ENCODE measurements at regions not wholly inside any gene's neighbourhood (a gene's known extent, or its start where the extent isn't known, plus 50 kb on each side); places are given as distances from the start of the nearest gene placed in this dataset.
A peak's percentile ranks its signal among the peaks of the same experiment; 100 is the strongest.

DNA sequence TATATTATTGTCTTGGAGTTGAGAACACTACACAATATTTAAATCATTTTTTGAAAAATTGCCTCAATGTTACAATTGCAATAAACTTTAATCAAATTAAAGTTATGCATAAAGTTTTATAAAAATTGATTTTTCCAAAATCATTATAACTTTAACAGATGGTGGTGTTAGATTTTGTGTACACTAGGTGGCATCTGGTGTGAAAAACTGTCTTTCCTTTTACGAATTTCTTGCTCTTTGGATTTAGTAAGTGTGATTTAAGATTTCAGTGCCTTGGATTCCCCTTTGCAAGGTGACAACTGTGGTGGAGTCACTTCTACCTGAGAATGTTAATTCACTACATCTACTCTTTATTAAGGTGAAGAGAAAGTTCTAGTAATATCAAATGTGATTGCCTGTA, 91.6 kb downstream of the AREG start:
- no TSS peak for BruUV-seq (replicated peaks)
- Histone ChIP-seq H3K4me2 (ENCODE audit: low read depth, low read length) (no peak overlapping the region), H2AFZ (ENCODE audit: low read length) (no peak overlapping the region), H3K36me3 (replicated peaks in 1 of 2; ENCODE audit: control insufficient read depth in 1 of 2, insufficient read depth in 2 of 2, low read length in 2 of 2) (no peaks in the 10 kb centered on the region), H3K9ac (ENCODE audit: insufficient read depth, low read depth, low read length) (no peak overlapping the region), H3K4me3 (replicated peaks in 1 of 3; ENCODE audit: insufficient read depth in 1 of 3, low read depth in 2 of 3, low read length in 3 of 3) (no peak overlapping the region), H3K27me3 (ENCODE audit: control insufficient read depth in 1 of 2, insufficient read depth in 2 of 2, low read length in 2 of 2) (no peaks in the 10 kb centered on the region), H3K79me2 (ENCODE audit: insufficient read depth, low read length) (no peaks in the 10 kb centered on the region), H3K9me3 (ENCODE audit: low read length) (no peaks in the 10 kb centered on the region), H3K4me1 (ENCODE audit: insufficient read depth, low read length) (peaks cover 19% of the 10 kb centered on the region), H3K27ac (ENCODE audit: extremely low read length, insufficient read depth, low read length) (no peak overlapping the region), H4K20me1 (ENCODE audit: insufficient read depth, low read length) (no peaks in the 10 kb centered on the region)
- no peak for DNase-seq (ENCODE audit: low spot score)
- ATAC-seq = no peak
- intact Hi-C loops (cut with micrococcal nuclease; ENCODE audit: unreplicated experiment) (no loop called here), in situ Hi-C loops (cut with HindIII; ENCODE audit: extremely low pct_ligation_motif_present, low pct_unique_long_range_greater_than_20kb) (loop anchor here (5.0 to 10.0 kb wide), 2 partner anchors 138 to 159 kb away; no protein-coding TSS in a partner anchor)
- TF ChIP-seq MBNL3 (CRISPR knock-in tag; conservative IDR thresholded peaks at IDR 0.05) (no peak), STAG1 (CRISPR knock-in tag; IDR thresholded peaks at IDR 0.05) (peak; percentile 24; the same call in 1 of the 2 replicates)
- ChIA-PET CTCF (ENCODE audit: low intra/inter-chr PET ratio, low total read pairs) (interaction anchor here (1.3 to 1.9 kb wide), 2 partner anchors 86 to 134 kb away, joined by 3 to 10 read pairs; no protein-coding TSS in a partner anchor), POLR2A (no interaction called here)
- WGBS (ENCODE audit: low lambda C conversion rate) = 86% methylated on average over 1 of the region's 1 CpG
- FAIRE-seq = no peak

DNA sequence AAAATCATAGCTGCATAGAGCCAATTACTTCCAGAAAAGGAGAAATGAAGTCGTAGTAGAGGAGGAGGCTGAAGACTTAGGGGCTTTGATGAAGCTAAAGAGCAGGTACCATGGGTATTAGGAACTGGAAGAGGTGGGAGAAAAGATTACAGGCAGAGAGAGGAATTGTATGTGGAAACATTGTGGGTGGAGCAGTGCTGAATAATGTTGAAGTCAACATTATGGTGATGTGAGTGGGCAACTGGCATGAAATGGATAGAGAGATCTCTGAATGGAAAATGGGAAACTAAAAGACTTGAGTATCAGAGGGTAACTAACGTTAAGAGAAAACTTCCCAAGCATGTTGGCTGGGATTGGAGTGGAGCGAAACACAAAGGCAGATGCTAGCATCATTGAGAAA, 92.5 kb downstream of the AREG start:
- in situ Hi-C loops (cut with HindIII; ENCODE audit: extremely low pct_ligation_motif_present, low pct_unique_long_range_greater_than_20kb) (loop anchor here (5.0 to 10.0 kb wide), 2 partner anchors 137 to 160 kb away; no protein-coding TSS in a partner anchor), intact Hi-C loops (cut with micrococcal nuclease; ENCODE audit: unreplicated experiment) (no loop called here)
- no peaks in the 10 kb centered on the region for H3K79me2 ChIP-seq (ENCODE audit: insufficient read depth, low read length)
- H3K4me1 ChIP-seq (ENCODE audit: insufficient read depth, low read length) = peaks cover 13% of the 10 kb centered on the region
- H3K4me3 ChIP-seq (replicated peaks in 1 of 3; ENCODE audit: insufficient read depth in 1 of 3, low read depth in 2 of 3, low read length in 3 of 3) = no peak overlapping the region
- no peak overlapping the region for H3K9ac ChIP-seq (ENCODE audit: insufficient read depth, low read depth, low read length)
- ATAC-seq (no peak), DNase-seq (ENCODE audit: low spot score) (no peak), FAIRE-seq (no peak)
- no peaks in the 10 kb centered on the region for H4K20me1 ChIP-seq (ENCODE audit: insufficient read depth, low read length)
- no peak overlapping the region for H3K27ac ChIP-seq (ENCODE audit: extremely low read length, insufficient read depth, low read length)
- CTCF ChIA-PET (ENCODE audit: low intra/inter-chr PET ratio, low total read pairs) = interaction anchor here (1.9 kb wide), 1 partner anchor 133 kb away, joined by 10 read pairs; no protein-coding TSS in a partner anchor
- H3K27me3 ChIP-seq (ENCODE audit: control insufficient read depth in 1 of 2, insufficient read depth in 2 of 2, low read length in 2 of 2) = no peaks in the 10 kb centered on the region
- H3K9me3 ChIP-seq (ENCODE audit: low read length) = no peaks in the 10 kb centered on the region
- POLR2A ChIA-PET = no interaction called here
- TF ChIP-seq SNAI1 (CRISPR knock-in tag; IDR thresholded peaks at IDR 0.05; ENCODE audit: borderline replicate concordance) = no peak
- no peaks in the 10 kb centered on the region for H3K36me3 ChIP-seq (replicated peaks in 1 of 2; ENCODE audit: control insufficient read depth in 1 of 2, insufficient read depth in 2 of 2, low read length in 2 of 2)
- 95% methylated on average over 3 of the region's 3 CpGs for WGBS (ENCODE audit: low lambda C conversion rate)
- H3K4me2 ChIP-seq (ENCODE audit: low read depth, low read length) = no peak overlapping the region
- no peak overlapping the region for H2AFZ ChIP-seq (ENCODE audit: low read length)
- BruUV-seq (replicated peaks) = no TSS peak
